Uterus (tissue), 3 donors: ENCODE measurements at regions not wholly inside any gene's neighbourhood (a gene's known extent, or its start where the extent isn't known, plus 50 kb on each side); places are given as distances from the start of the nearest gene placed in this dataset.
A peak's percentile ranks its signal among the peaks of the same experiment; 100 is the strongest.

ENCODE experiments used
- DNase-seq, 2 donors: peaks; one replicate each; pipeline ENCODE4 v3.0.0-alpha.2; 2019 to 2020
- H3K27ac ChIP-seq, 2 donors: fragments of 200-600 bp; sonication (generic); 1 replicate in 1 of 2; 2 replicates in 1 of 2; pipeline ENCODE4 v1.5.1; 2016 to 2018
- H3K27me3 ChIP-seq, 2 donors: fragments of 200-600 bp; sonication (generic); one replicate each; pipeline ENCODE4 v1.5.1; 2018 to 2019; ENCODE audit warnings: control low read depth in 1 of 2
- H3K36me3 ChIP-seq, 2 donors: fragments of 200-600 bp; sonication (generic); one replicate each; pipeline ENCODE4 v1.5.1; 2019; ENCODE audit warnings: control low read depth in 1 of 2
- H3K4me1 ChIP-seq, 2 donors: fragments of 200-600 bp; sonication (generic); one replicate each; pipeline ENCODE4 v1.5.1; 2018 to 2019; ENCODE audit warnings: control low read depth in 1 of 2
- H3K4me3 ChIP-seq, 2 donors: fragments of 200-600 bp; sonication (generic); 1 replicate in 1 of 2; 2 replicates in 1 of 2; pipeline ENCODE4 v1.5.1; 2018 to 2019; ENCODE audit warnings: mild to moderate bottlenecking in 1 of 2
- H3K9me3 ChIP-seq, 2 donors: fragments of 200-600 bp; sonication (generic); one replicate each; pipeline ENCODE4 v1.5.1; 2019; ENCODE audit warnings: control low read depth in 1 of 2
- CTCF ChIP-seq, 4 experiments: fragments of 200-600 bp in 2 of 4; fragments of 450-650 bp in 2 of 4; sonication (generic) in 2 of 4; IDR thresholded peaks; one replicate each; pipeline ENCODE4 v1.5.1; 2016 to 2019; ENCODE audit warnings: antibody characterized with exemption in 4 of 4, mild to moderate bottlenecking in 2 of 4, moderate library complexity in 1 of 4
- POLR2A ChIP-seq, 2 donors: fragments of 450-650 bp; IDR thresholded peaks; one replicate each; pipeline ENCODE4 v1.6.1; 2016; ENCODE audit warnings: antibody characterized with exemption in 2 of 2, mild to moderate bottlenecking in 1 of 2, moderate library complexity in 1 of 2
- intact Hi-C: fragments of 100-400 bp; cut with DNase I; formaldehyde crosslinking; loops from one replicate; pipeline ENCODE4 v1.15.1; 2023; ENCODE audit warnings: low total_unique reads
- donor health status: DM: yes; HTN: yes; CAD: no.

- H3K4me1 ChIP-seq, result peaks cover 0 to 10% of the 10 kb centered on the region in 2 donors
- no peaks in the 10 kb centered on the region for H3K27me3 ChIP-seq
- no peak for DNase-seq
- H3K9me3 ChIP-seq, result no peaks in the 10 kb centered on the region
- peak overlapping the region in 1 of 2 donors; percentile 4 for H3K27ac ChIP-seq
- TF ChIP-seq CTCF (IDR thresholded peaks at IDR 0.05) (no peak), POLR2A (IDR thresholded peaks at IDR 0.05) (no peak)
- no peaks in the 10 kb centered on the region for H3K36me3 ChIP-seq
- intact Hi-C loops, result no loop called here
- H3K4me3 ChIP-seq, result no peak overlapping the region
Observed at GRCh38 chr10:88195841-88196240, 332.4 kb downstream of the PTEN start.

DNA sequence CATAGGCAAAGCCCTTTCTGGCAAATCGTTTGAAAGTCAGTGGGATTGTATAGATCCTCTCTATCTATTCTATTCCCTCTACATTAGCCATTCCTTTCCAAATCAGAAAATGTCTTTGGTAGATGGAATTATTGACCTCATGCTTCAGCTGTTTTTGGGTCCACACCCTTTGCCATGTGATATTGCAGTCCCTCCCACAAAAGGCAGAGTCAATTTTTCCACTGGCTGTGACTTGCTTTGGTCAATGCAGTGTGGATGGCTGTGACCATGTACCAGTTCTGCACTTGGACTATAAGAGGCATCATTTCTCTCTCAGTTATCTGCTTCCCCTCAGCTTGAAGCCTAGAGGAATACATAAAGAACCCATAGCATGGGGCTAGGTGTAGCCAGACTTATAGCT, 332.9 kb downstream of the PTEN start:
- Histone ChIP-seq H3K9me3 (no peaks in the 10 kb centered on the region), H3K36me3 (no peaks in the 10 kb centered on the region), H3K27me3 (no peaks in the 10 kb centered on the region), H3K27ac (peak overlapping the region in 1 of 2 donors; percentile 4), H3K4me1 (peaks cover 0 to 10% of the 10 kb centered on the region in 2 donors), H3K4me3 (no peak overlapping the region)
- TF ChIP-seq CTCF (IDR thresholded peaks at IDR 0.05), result no peak
- no peak for TF ChIP-seq POLR2A (IDR thresholded peaks at IDR 0.05)
- DNase-seq, result no peak
- intact Hi-C loops, result no loop called here

DNA sequence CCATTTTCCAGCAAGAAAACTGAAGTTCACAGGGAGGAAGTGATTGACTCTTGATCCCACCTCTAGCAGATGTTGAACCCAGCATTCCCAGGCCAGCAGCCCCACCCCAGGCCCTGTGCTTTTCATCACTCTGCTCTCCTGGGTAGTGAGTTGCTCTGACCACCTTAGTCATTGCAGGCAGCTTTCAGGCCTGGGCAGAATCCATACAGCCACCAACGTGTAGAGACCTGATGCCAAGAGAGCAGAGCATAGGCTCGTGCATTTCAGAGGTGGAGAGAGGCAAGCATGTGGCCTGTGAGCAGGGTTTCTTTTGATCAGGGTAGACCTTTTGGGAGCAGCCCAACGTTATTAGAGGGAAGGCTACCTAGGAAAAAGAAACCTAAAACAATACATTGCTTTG, 334.6 kb downstream of the PTEN start:
- Histone ChIP-seq H3K4me1 (peaks cover 0 to 10% of the 10 kb centered on the region in 2 donors), H3K4me3 (no peak overlapping the region), H3K27me3 (no peaks in the 10 kb centered on the region), H3K36me3 (no peaks in the 10 kb centered on the region), H3K9me3 (no peaks in the 10 kb centered on the region), H3K27ac (no peak overlapping the region)
- DNase-seq, result no peak
- intact Hi-C loops, result no loop called here
- TF ChIP-seq CTCF (IDR thresholded peaks at IDR 0.05) (no peak), POLR2A (IDR thresholded peaks at IDR 0.05) (no peak)

DNA sequence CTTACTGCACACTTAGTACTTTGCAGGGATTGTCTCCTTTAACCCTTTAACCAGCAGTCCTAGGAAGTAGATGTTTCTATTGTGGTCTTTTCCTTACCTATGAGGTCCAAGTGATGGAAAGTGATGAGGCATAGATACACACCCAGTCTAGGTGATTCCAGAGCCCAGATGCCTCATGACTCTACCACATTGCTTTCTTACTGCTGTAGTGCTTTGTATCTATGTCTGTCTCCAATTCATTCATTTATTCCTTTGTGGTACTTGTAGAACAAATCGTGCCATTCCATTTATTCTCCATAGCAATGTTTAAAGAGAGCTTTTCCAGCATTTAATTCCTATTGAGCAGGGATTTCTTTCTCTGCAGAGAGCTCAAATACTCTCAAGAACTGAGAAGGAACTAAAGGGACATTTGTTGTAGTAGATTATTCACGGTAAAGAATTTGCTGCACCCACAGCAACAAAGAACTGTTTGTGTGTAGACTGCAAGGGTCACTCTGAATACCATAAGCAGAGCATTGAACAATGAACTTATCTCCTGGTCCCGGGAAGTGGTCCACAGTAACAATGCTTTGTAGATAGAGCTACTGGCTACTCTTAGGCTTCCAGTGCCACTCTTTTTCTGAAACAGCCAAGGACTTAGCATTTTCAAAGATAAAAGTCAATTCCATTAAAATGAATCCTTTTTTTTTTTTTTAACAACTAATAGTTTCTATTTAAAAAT, 337.0 kb downstream of the PTEN start:
- TF ChIP-seq CTCF (IDR thresholded peaks at IDR 0.05) (no peak), POLR2A (IDR thresholded peaks at IDR 0.05) (no peak)
- DNase-seq, result no peak
- no peaks in the 10 kb centered on the region for H3K36me3 ChIP-seq
- intact Hi-C loops, result no loop called here
- H3K4me1 ChIP-seq, result peaks cover 0 to 6% of the 10 kb centered on the region in 2 donors
- no peaks in the 10 kb centered on the region for H3K27me3 ChIP-seq
- H3K9me3 ChIP-seq, result no peaks in the 10 kb centered on the region
- H3K4me3 ChIP-seq, result no peak overlapping the region
- no peak overlapping the region for H3K27ac ChIP-seq

DNA sequence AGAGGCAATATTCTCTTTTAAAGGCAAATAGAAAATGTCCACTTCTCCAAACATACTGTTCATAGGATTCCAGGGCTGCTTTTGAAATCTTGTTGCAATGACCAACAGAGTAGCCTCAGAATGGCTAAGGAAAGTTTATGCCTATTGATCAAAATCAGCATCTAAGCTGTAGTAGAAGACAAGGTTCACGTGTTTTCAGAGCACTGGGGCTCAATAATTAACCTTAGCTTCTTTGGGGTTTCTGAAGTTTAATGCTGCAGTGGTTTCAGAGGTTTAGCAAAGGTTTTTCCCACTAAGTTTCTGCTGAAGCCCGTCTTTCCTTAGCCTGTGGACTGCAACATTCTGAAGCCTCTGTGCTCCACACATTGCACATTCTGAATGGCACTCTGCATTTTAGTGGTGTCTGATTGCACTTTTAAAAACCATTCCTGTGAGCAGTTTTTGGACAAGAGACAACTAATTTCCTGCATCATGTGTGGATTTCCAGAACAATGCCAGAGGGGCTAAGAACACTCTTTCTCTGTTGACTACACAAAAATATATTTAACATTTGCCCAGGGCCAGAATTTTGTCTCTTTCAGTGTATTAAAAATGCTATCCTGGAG, 342.5 kb downstream of the PTEN start:
- Histone ChIP-seq H3K4me3 (no peak overlapping the region), H3K4me1 (no peaks in the 10 kb centered on the region), H3K9me3 (no peaks in the 10 kb centered on the region), H3K36me3 (no peaks in the 10 kb centered on the region), H3K27me3 (no peaks in the 10 kb centered on the region), H3K27ac (peak overlapping the region; percentile 46 to 51)
- intact Hi-C loops, result no loop called here
- DNase-seq, result no peak
- TF ChIP-seq POLR2A (IDR thresholded peaks at IDR 0.05) (no peak), CTCF (IDR thresholded peaks at IDR 0.05) (no peak)
